DOHH2 (cell line): ENCODE measurements at regions not wholly inside any gene's neighbourhood (a gene's known extent, or its start where the extent isn't known, plus 50 kb on each side); places are given as distances from the start of the nearest gene placed in this dataset.

Experiments
- EZH2phosphoT487 ChIP-seq: fragments of 200-600 bp; sonication (generic); IDR thresholded peaks from 2 replicates; pipeline ENCODE4 v1.6.1; 2017; ENCODE audit warnings: borderline replicate concordance, mild to moderate bottlenecking, antibody characterized with exemption, low read length, moderate library complexity, mixed read lengths
- TF ChIP-seq, protein P1 (sequence below): fragments of 200-600 bp; sonication (generic); IDR thresholded peaks from one replicate; pipeline ENCODE4 v1.5.1; 2014; ENCODE audit warnings: antibody characterized with exemption, mild to moderate bottlenecking, low read depth, low read length; ENCODE audit not compliant: poor library complexity, severe bottlenecking

GRCh38 chr4:179116011-179116410 is 1673.8 kb upstream of the AGA start:
- TF ChIP-seq, protein P1, sequence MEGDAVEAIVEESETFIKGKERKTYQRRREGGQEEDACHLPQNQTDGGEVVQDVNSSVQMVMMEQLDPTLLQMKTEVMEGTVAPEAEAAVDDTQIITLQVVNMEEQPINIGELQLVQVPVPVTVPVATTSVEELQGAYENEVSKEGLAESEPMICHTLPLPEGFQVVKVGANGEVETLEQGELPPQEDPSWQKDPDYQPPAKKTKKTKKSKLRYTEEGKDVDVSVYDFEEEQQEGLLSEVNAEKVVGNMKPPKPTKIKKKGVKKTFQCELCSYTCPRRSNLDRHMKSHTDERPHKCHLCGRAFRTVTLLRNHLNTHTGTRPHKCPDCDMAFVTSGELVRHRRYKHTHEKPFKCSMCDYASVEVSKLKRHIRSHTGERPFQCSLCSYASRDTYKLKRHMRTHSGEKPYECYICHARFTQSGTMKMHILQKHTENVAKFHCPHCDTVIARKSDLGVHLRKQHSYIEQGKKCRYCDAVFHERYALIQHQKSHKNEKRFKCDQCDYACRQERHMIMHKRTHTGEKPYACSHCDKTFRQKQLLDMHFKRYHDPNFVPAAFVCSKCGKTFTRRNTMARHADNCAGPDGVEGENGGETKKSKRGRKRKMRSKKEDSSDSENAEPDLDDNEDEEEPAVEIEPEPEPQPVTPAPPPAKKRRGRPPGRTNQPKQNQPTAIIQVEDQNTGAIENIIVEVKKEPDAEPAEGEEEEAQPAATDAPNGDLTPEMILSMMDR: no peak
- TF ChIP-seq EZH2phosphoT487: no peak
